Chondrocyte (in vitro differentiated cells): ENCODE measurements at regions not wholly inside any gene's neighbourhood (a gene's known extent, or its start where the extent isn't known, plus 50 kb on each side); places are given as distances from the start of the nearest gene placed in this dataset.

Source experiments
- DNase-seq: peaks from one replicate; pipeline ENCODE4 v3.0.0; 2021; ENCODE audit warnings: mixed read lengths, low spot score
- H3K27ac Mint-ChIP-seq: one replicate; pipeline ENCODE4 v1.8.0; 2021; ENCODE audit warnings: mild to moderate bottlenecking, moderate library complexity, mixed read lengths; ENCODE audit not compliant: unreplicated experiment
- H3K27me3 Mint-ChIP-seq: 2 replicates; pipeline ENCODE4 v1.8.0; 2021; ENCODE audit warnings: low read depth, mixed read lengths
- H3K36me3 Mint-ChIP-seq: 2 replicates; pipeline ENCODE4 v1.8.0; 2021; ENCODE audit warnings: low read depth, mixed read lengths
- H3K4me1 Mint-ChIP-seq: 2 replicates; pipeline ENCODE4 v1.8.0; 2021; ENCODE audit warnings: low read depth, mild to moderate bottlenecking, mixed read lengths
- H3K4me3 Mint-ChIP-seq: one replicate; pipeline ENCODE4 v1.8.0; 2021; ENCODE audit warnings: mild to moderate bottlenecking, moderate library complexity, mixed read lengths; ENCODE audit not compliant: unreplicated experiment
- H3K9me3 Mint-ChIP-seq: 2 replicates; pipeline ENCODE4 v1.8.0; 2021; ENCODE audit warnings: low read depth, mixed read lengths
- TF ChIP-seq, protein P1 (sequence below): fragments of 200-600 bp; sonication (generic); IDR thresholded peaks from 2 replicates; pipeline ENCODE4 v1.5.0; 2021; ENCODE audit warnings: antibody characterized with exemption, mild to moderate bottlenecking, moderate library complexity

DNA sequence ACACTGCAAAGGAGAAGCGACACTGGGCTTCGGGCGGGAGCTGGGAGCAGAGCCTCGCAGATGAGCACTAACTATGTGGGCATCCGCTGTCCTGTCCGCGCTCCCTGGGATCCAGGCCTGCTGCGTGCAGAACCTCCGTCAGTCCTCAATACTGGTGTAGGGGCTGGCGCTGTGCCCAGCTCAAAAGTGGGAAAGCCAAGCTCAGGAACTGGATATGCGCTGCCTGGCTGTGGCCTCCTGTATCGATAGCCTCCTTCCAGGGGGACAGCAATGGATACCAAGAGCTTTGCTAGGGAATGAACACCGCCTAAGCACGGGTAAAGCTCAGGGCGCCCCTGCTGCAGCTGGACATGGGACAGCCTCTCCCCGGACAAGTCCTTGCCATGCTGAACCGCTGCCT is 270.4 kb downstream of the NSG2 start:
- Mint-ChIP-seq H3K4me3 (no peak overlapping the region), H3K27ac (no peak overlapping the region), H3K4me1 (peaks cover 2% of the 10 kb centered on the region), H3K27me3 (peaks cover 25% of the 10 kb centered on the region), H3K9me3 (no peaks in the 10 kb centered on the region), H3K36me3 (no peaks in the 10 kb centered on the region)
- TF ChIP-seq, protein P1, sequence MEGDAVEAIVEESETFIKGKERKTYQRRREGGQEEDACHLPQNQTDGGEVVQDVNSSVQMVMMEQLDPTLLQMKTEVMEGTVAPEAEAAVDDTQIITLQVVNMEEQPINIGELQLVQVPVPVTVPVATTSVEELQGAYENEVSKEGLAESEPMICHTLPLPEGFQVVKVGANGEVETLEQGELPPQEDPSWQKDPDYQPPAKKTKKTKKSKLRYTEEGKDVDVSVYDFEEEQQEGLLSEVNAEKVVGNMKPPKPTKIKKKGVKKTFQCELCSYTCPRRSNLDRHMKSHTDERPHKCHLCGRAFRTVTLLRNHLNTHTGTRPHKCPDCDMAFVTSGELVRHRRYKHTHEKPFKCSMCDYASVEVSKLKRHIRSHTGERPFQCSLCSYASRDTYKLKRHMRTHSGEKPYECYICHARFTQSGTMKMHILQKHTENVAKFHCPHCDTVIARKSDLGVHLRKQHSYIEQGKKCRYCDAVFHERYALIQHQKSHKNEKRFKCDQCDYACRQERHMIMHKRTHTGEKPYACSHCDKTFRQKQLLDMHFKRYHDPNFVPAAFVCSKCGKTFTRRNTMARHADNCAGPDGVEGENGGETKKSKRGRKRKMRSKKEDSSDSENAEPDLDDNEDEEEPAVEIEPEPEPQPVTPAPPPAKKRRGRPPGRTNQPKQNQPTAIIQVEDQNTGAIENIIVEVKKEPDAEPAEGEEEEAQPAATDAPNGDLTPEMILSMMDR = no peak
- DNase-seq = no peak

DNA sequence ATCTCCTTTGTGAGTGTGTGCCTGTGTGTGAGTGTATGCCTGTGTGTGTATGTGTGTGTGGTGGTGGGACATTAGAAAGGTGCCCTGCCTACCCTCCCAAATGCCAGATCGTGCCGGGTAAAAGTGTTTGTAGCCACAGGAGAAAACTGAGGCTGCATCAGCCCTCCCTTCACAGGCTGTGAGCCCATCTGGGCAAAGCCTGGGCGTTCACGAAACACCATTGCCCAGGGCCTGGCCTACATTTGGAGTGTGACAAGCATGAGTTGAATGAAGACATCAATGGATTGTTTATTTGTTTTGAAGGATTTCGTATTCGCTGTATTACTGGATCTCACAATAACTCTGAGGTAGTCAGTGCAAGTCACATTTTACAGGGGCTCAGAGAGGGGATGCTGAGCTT is 270.8 kb downstream of the NSG2 start:
- no peak for DNase-seq
- Mint-ChIP-seq H3K4me1 (peaks cover 2% of the 10 kb centered on the region), H3K27me3 (peaks cover 30% of the 10 kb centered on the region), H3K36me3 (peaks cover under 1% of the 10 kb centered on the region), H3K4me3 (no peak overlapping the region), H3K27ac (no peak overlapping the region), H3K9me3 (no peaks in the 10 kb centered on the region)
- TF ChIP-seq, protein P1 = no peak

DNA sequence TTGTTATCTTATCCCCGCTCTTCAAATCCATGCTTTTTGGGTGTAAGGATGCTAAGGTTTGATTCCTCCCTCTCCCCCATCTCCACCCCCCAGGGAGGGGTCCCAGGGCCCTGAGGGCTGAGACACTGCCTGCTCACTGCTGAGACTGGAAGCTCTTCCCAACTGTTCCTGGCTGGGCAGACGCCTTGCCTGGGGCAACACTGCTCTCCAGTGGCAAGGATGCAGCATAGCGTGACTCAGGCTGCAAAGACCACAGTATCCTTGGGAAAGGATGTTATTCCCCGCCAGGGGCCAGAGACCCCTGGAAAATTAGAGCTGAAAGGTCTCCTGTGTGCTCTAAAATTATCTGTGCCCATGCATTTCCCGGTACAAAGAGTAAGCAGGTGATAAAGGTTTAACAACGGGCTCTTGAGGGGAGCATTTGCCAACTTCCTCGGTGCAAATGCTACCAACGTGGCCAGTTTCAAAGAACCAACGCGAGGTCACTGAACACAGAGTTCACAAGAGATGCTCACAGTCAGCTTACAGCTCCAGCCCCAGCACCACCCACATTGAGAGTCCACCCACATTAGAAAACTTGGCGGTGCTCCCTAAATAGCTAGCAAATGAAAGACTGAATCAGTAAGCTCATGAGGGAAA is 271.9 kb downstream of the NSG2 start:
- H3K27ac Mint-ChIP-seq = no peak overlapping the region
- no peak for DNase-seq
- peaks cover 37% of the 10 kb centered on the region for H3K27me3 Mint-ChIP-seq

DNA sequence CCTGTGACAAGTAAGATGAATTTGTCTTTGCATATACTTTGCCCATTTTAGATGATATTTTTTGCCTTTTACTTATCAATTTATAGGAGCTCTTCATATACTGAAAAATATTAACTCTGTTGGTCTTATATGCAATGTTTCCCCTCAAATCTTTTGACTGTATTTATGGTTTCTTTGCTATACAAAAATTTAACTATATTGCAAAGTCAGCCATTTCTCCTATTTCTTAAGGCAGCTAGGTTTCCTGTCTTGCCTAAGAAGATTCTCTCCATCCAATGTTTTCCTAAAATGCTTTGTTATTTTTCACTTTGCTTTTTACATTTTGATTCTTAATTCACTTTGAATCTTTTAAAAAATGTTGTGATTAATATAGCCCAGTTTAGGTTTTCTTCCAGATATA is 273.1 kb downstream of the NSG2 start:
- DNase-seq = no peak
- TF ChIP-seq, protein P1 = no peak
- Mint-ChIP-seq H3K9me3 (no peaks in the 10 kb centered on the region), H3K4me1 (no peaks in the 10 kb centered on the region), H3K27me3 (peaks cover 40% of the 10 kb centered on the region), H3K4me3 (no peak overlapping the region), H3K27ac (no peak overlapping the region), H3K36me3 (peaks cover 3% of the 10 kb centered on the region)

More for the DNA sequence above, 271.9 kb downstream of the NSG2 start:
- Mint-ChIP-seq H3K4me1 (peaks cover 2% of the 10 kb centered on the region), H3K36me3 (peaks cover 3% of the 10 kb centered on the region), H3K4me3 (no peak overlapping the region), H3K9me3 (no peaks in the 10 kb centered on the region)
- TF ChIP-seq, protein P1 = peak; percentile 87

DNA sequence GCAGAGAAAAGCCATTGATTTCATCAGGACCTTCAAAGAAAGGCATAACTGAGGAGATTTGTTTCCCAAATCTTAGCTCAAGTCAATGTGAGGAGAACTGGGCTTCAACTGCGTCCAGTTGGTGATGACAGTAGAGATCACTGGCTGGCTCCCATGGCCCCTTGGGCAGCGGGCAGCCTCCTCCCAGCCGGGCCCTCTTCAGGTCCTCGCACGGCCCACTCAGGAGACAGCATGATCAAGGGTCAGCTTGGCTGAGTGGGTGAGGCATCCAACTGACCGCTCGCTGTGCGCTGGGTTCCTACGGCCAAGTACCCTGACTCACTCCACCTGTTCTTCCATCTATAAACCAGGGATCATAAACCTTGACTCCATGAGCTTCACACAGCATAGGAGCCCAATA is 274.0 kb downstream of the NSG2 start:
- DNase-seq = no peak
- Mint-ChIP-seq H3K4me3 (no peak overlapping the region), H3K27me3 (peaks cover 46% of the 10 kb centered on the region), H3K4me1 (no peaks in the 10 kb centered on the region), H3K9me3 (no peaks in the 10 kb centered on the region), H3K27ac (no peak overlapping the region), H3K36me3 (peaks cover 3% of the 10 kb centered on the region)
- TF ChIP-seq, protein P1 = no peak
